ENCODE measurements at regions not wholly inside any gene's neighbourhood (a gene's known extent, or its start where the extent isn't known, plus 50 kb on each side); places are given as distances from the start of the nearest gene placed in this dataset.

- TF ChIP-seq ESRRG (CRISPR knock-in tag; IDR thresholded peaks at IDR 0.05) = no peak
- no peak for TF ChIP-seq PATZ1 (CRISPR knock-in tag; IDR thresholded peaks at IDR 0.05; ENCODE audit: borderline replicate concordance)
- no peak for TF ChIP-seq TSHZ2 (CRISPR knock-in tag; IDR thresholded peaks at IDR 0.05)
- TF ChIP-seq ZC3H10 (CRISPR knock-in tag; IDR thresholded peaks at IDR 0.05) = no peak
- no peak for TF ChIP-seq ZFP3 (CRISPR knock-in tag; IDR thresholded peaks at IDR 0.05)
- TF ChIP-seq ZNF8 (CRISPR knock-in tag; IDR thresholded peaks at IDR 0.05) = no peak
Measured at GRCh38 chr4:175066923-175067627, 148.9 kb downstream of the ADAM29 start.
